HG03025 (cell line): ENCODE measurements at regions not wholly inside any gene's neighbourhood (a gene's known extent, or its start where the extent isn't known, plus 50 kb on each side); places are given as distances from the start of the nearest gene placed in this dataset.

Experiments used
- ATAC-seq: cut with Tn5 transposase; IDR thresholded peaks from one replicate; pipeline ENCODE4 v1.9.1; 2021; ENCODE audit warnings: mild to moderate bottlenecking, moderate library complexity; ENCODE audit not compliant: unreplicated experiment, low FRiP score

DNA sequence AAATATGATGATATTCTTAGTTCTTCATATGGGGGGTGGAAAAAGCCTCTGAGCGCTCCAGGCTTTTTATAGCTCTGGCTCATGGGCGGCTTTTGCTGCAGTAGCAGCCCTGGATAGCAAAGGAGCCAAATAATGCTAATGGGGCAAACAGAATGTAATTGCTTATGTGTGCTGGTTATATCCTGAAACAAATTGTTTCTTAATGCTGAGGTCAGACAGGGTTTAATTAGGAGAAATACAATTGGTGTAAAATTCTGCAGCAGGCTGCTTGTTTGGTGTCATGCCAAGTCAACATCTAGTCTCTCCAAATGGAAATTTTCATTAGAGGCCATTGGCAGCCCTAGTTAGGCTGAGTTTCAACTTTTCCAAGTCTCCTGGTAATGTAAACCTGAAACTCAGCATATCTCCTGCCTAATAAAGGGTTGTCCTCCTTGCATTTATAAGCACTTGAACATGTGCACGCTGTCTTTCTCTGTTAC lies 530.1 kb upstream of the NOX3 start:
- ATAC-seq, result no peak

DNA sequence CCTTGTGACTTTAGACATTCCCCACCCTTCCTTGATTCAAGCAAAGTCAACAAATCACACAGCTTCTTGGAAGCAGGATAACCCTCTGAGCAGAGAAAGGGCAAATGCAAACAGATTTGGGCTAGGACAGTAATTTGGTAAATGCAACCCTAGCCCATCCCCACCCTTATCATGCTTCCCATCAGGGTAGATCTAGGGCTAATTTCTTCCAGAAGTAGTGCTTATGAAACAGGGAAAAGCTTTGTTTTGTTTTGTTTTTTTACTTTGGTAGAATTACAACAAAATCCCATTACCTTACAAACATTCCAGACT lies 525.1 kb upstream of the NOX3 start:
- no peak for ATAC-seq

DNA sequence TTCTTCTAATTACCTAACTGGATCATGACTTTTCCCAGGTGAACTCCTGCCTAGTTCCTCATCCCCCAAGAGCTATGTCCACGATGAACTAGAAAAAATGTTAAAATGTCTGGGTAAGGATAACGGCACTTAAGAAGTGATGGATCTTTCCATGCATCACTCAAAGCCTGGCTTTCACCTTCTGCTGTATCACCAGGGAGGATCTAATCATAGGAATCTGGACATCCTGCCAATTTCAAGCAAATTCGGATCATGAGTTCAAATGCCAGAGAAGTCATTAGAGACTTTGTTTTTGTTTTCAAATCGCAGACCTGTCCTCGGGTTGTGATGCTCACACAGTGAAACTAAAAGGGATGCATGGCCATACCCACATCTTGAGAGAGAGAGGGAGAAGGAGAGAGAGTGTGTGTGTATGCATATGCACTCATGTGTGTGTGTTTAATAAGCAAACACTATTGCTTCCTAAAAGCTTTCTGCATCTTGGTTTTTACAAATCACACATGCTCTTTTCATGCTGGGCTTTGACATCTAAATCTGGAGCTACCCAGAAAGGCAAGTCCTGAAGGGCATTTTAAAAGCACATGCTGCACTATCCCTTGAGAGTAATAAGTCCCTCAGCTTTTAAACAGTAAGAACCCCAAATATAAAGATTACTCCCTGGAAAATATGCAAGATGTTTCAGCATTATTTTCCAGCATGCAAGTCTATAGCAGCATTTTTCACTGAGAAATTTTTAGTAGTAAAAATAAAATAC lies 524.6 kb upstream of the NOX3 start:
- no peak for ATAC-seq

GRCh38 chr6:155975506-155975905 lies 519.9 kb upstream of the NOX3 start:
- ATAC-seq, result no peak

DNA sequence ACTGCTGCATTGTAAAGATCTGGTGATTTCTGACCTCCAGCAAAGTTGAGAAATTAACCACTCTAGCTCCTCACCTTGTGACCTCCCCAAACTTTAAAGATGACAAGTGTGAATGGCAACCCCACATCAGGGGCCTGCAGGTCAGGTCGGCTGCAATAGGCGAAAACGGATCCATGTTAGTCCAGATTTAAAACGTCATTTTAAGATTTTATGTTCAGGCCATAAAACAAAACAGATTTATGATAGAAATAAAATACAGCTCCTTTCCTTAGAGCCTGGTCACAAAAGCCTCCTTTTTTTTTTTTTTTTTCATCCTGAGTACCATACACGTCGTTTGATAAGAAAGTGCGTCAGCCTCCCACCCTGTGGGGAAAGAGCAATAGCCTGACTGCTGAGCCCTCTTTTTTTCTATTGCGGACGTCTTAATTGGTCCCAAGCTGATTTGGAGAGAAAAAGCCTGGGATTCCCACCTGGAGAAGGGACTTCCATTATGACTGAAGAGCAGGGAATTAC lies 519.2 kb upstream of the NOX3 start:
- ATAC-seq, result no peak

DNA sequence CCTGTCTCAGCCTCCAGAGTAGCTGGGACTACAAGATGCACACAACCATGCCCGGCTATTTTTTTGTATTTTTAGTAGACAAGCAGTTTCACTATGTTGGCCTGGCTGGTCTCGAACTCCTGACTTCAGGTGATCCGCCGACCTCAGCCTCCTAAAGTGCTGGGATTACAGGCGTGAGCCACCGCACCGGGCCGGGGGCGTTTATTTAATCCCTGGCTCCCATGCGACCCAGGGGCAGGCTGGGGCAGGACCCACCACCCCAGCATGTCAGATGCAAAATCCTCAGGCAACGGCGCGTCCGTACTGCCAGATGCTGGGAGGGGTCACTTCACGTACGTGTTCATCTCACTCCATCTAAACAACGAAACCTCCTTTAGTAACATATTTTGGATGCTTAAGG lies 518.7 kb upstream of the NOX3 start:
- ATAC-seq, result no peak

DNA sequence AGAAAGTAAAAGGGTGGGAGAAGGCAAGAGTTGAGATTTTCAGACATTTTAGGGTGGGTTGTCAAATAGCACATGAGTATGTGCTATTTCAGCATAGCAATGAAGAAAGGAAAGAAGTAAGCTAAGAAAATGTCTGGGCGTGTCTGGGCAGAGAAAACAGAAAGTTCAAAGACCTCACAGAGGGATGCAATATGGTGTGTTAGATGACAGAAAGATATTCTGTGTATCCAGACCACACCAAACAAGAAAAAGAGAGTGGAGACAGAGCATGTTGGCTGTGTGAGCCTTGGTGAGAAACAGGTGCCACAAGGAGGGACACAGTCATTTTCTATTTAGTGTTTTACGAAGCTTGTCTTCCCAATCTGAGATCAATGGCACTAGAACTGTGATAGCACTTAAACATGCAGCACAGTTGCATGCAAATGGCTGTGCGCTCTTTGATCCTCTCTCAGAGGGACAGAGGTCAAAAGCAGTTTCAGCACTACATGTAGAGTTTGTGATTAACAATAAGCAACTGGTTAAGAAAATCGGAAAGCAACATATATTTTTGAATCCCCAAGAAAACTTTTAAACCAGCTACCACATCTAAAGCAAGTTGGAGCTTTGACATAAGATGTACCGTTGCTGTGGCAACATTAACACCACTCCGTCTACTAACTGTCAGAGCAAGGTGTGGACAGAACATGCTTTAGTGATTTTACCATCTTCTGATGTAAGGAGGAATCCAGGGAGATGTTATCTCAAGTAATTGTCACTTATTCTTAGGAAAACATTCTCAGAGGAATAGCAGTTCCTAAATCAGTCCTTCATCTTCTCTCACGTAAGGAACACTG lies 515.5 kb upstream of the NOX3 start:
- ATAC-seq, result no peak

- ATAC-seq, result no peak
Observed at GRCh38 chr6:155970472-155970871, 514.8 kb upstream of the NOX3 start.

DNA sequence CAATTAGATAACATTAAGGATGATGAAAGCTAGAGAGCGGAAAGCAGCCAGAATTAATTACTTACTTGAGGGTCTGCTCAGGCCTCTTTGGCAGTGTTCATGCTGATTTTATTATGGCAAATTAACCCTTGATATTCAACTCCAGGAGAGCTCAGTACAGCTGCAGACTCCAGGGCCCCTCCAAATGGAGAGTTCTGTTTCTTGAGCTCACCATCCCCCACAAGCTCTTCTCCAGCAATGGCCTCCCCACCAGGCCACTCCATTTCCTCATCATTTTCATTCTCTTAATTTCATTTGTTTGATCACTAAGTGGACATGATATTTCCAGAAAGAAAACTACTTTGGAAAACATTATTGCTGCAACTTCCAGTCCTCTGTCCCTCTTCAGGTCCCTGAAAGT lies 513.3 kb upstream of the NOX3 start:
- no peak for ATAC-seq

DNA sequence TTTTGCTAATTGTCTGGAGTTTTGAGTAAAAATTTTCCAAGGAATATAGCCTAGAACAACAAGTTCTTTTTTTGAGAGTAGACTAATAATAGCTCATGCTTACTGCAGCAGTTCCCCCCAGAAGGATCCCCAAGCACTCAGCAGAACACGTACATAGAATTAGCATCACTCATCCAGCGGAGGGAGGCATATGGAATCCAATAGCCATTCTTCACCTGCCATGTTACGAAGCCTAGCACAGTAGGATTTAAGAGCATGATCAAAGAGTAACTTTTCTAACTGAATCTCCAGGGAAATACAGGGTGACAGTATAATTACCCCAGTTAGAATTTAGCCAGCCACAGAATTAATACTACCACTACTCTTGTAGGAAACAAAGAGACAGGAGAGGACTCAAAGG lies 511.7 kb upstream of the NOX3 start:
- no peak for ATAC-seq

DNA sequence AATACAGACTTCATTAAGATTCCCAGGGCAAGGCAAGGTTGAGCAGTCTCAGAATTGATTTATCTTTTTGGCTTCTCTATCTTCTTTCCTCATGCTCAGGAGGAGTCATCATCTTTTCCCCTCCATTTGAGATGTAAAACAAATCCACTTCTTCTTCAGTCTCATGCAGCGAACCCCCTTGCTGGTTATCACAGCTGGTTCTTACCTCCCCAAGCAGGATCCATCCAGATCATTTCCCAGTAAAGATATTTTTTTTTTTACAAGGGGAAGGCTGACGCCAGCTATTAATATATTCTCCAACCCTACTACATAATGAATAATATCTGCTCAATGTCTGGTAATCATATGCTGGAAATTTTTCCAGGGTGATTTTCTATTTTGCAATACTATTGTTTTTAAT lies 508.9 kb upstream of the NOX3 start:
- ATAC-seq, result no peak

DNA sequence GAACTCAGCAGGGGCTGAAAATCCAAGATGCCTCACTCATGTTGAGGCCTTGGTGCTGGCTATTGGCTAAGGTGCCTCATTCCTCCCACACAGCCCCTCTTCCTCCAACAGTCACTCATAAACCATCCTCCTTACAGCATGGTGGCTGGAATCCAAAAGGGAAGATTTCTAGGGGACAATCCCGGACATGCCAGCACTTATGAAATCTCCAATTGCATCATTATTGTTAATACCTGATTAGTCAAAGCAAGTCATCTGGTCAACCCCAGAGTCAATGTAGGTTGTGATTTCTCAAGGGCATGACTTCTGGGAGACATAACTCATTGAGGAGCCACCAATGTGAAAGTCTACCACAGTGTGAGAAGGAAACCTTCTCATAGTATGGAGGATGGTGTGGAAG lies 506.6 kb upstream of the NOX3 start:
- ATAC-seq, result no peak

- no peak for ATAC-seq
Observed at GRCh38 chr6:155959898-155960495, 504.4 kb upstream of the NOX3 start.

DNA sequence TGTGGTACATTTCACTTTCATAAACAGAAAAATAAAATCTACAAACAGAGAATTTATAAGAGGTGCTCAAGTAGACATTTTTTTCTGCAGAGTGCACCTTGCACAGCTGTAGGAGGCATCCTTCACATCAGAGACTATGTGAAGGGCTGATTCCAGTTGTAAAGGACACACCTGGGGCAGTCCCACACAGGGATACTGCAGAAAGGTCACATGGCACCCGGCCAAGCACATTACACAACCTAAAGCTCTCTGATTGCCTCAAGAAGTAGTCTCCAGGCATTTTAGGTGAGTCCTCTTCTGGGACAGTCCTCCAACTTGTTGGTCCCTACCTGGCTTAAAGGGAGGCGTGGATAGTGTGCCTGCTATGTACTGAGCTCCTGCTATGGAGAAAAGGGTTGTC lies 502.9 kb upstream of the NOX3 start:
- no peak for ATAC-seq

DNA sequence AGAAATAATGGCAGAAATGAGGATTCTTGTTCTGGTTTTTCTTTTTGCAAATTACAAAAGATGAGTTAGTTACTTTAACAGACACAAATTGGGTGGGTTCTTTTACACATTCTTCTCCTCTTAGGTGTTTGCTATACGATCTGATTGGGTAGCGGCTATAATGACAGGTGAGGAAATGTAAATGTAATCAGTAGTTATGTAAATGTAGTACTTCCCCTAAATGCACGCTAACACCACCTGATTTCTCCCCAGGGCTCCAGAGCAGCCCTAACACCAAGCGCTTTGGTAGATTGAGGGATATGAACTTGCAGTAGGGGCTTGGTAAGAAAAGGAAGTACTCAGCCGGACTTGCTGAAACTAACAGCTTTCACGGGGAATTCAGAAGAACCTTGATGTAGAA lies 499.4 kb upstream of the NOX3 start:
- no peak for ATAC-seq

- no peak for ATAC-seq
Observed at GRCh38 chr6:155954149-155954548, 498.5 kb upstream of the NOX3 start.

DNA sequence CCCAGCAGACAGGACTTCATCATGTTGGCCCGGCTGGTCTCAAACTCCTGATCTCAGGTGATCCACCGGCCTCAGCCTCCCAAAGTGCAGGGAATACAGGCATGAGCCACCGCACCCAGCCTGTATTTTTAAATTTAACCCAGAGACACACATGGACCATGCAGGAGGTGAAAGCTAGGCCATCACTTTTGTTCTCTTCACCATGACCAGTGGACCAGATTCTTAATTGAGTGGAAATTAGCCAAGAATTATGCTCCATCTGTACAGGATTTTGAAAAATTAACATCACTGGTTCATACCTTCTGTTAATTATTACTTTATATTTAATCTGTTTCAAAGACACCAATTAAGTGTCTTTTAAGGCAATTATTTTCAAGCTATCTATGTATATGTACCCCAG lies 493.6 kb upstream of the NOX3 start:
- ATAC-seq, result no peak

DNA sequence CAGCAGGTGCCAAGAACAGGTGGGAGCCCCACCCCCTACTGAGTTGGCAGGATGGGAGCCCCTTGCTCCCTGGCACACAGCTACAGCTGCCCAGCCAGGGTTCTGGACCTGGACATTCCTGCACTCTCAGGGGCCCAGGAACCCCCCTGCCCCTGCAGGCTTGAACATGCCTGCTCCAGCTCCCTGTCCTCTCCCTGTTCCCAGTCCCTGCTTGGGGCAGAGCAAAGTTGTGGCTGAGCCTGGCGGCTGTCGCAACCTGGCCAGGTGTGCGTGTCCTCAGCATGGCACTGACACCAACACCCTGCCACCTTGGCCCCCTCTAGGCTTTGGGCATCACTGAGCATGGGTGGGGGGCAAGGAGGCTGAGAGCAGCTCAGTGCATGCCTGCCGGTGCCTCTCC lies 491.2 kb upstream of the NOX3 start:
- ATAC-seq, result no peak

- ATAC-seq, result no peak
Observed at GRCh38 chr6:155943635-155944034, 488.0 kb upstream of the NOX3 start.

GRCh38 chr6:155939253-155939652 lies 483.6 kb upstream of the NOX3 start:
- ATAC-seq, result no peak

- ATAC-seq, result no peak
Observed at GRCh38 chr6:155936551-155936950, 480.9 kb upstream of the NOX3 start.
